Prostate gland (tissue), 2 donors: ENCODE measurements at regions not wholly inside any gene's neighbourhood (a gene's known extent, or its start where the extent isn't known, plus 50 kb on each side); places are given as distances from the start of the nearest gene placed in this dataset.

Source experiments
- DNase-seq: peaks from one replicate; pipeline ENCODE4 v3.0.0-alpha.2; 2019; ENCODE audit warnings: low spot score
- H3K27ac ChIP-seq, 2 donors: fragments of 200-600 bp; sonication (generic); 2 replicates each; pipeline ENCODE4 v1.5.1; 2017 to 2019
- H3K27me3 ChIP-seq: fragments of 200-600 bp; sonication (generic); replicated peaks from 2 replicates; pipeline ENCODE4 v1.5.1; 2019; ENCODE audit not compliant: insufficient read depth
- H3K36me3 ChIP-seq, 2 donors: fragments of 200-600 bp; sonication (generic); 1 replicate in 1 of 2; 2 replicates in 1 of 2; pipeline versions ENCODE4 v1.5.1 to v1.8.1; 2017 to 2019
- H3K4me1 ChIP-seq: fragments of 200-600 bp; sonication (generic); replicated peaks from 2 replicates; pipeline ENCODE4 v1.5.1; 2019
- H3K4me3 ChIP-seq, 2 donors: fragments of 200-600 bp; sonication (generic); 2 replicates each; pipeline ENCODE4 v1.5.1; 2017 to 2019
- H3K9me3 ChIP-seq: fragments of 200-600 bp; sonication (generic); 2 replicates; pipeline ENCODE4 v1.5.1; 2017
- CTCF ChIP-seq, 4 experiments: fragments of 200-600 bp in 2 of 4; fragments of 450-650 bp in 2 of 4; sonication (generic) in 2 of 4; IDR thresholded peaks; 1 replicate in 3 of 4; 2 replicates in 1 of 4; pipeline ENCODE4 v1.5.1; 2016 to 2019; ENCODE audit warnings: antibody characterized with exemption in 4 of 4, mild to moderate bottlenecking in 2 of 4, moderate library complexity in 2 of 4
- POLR2A ChIP-seq: fragments of 450-650 bp; IDR thresholded peaks from one replicate; pipeline ENCODE4 v1.6.1; 2016; ENCODE audit warnings: antibody characterized with exemption, mild to moderate bottlenecking
- POLR2AphosphoS5 ChIP-seq: sonication (generic); formaldehyde crosslinking; IDR thresholded peaks from one replicate; pipeline ENCODE4 v1.6.1; 2017; ENCODE audit warnings: antibody characterized with exemption
- WGBS: methylation state at CpG from one replicate; pipeline ENCODE4 v1.1.5; 2018; 5-methylcytosine and 5-hydroxymethylcytosine counted together
- intact Hi-C: fragments of 100-400 bp; cut with DNase I; formaldehyde crosslinking; loops from one replicate; pipeline ENCODE4 v1.14.2; 2022

- WGBS: 80% methylated on average over 2 of the region's 2 CpGs
- no peaks in the 10 kb centered on the region for H3K4me1 ChIP-seq
- no peaks in the 10 kb centered on the region for H3K36me3 ChIP-seq
- no peak overlapping the region for H3K4me3 ChIP-seq
- no peaks in the 10 kb centered on the region for H3K27me3 ChIP-seq
- intact Hi-C loops: no loop called here
- DNase-seq: no peak
- TF ChIP-seq POLR2AphosphoS5: no peak
- TF ChIP-seq CTCF (IDR thresholded peaks at IDR 0.05): no peak
- no peak for TF ChIP-seq POLR2A
- no peaks in the 10 kb centered on the region for H3K9me3 ChIP-seq
- no peak overlapping the region for H3K27ac ChIP-seq
Measured at GRCh38 chr5:42974536-42974935, 65.6 kb downstream of the ANXA2R start.

GRCh38 chr5:42970636-42971559 is 69.2 kb downstream of the ANXA2R start:
- Histone ChIP-seq H3K4me3 (no peak overlapping the region), H3K27ac (no peak overlapping the region), H3K36me3 (no peaks in the 10 kb centered on the region), H3K27me3 (no peaks in the 10 kb centered on the region), H3K4me1 (no peaks in the 10 kb centered on the region), H3K9me3 (no peaks in the 10 kb centered on the region)
- TF ChIP-seq CTCF (IDR thresholded peaks at IDR 0.05): no peak
- no peak for TF ChIP-seq POLR2A
- no peak for TF ChIP-seq POLR2AphosphoS5
- intact Hi-C loops: no loop called here
- DNase-seq: no peak
- WGBS: 66% methylated on average over 32 of the region's 32 CpGs

- H3K4me3 ChIP-seq: no peak overlapping the region
- H3K36me3 ChIP-seq: no peaks in the 10 kb centered on the region
- TF ChIP-seq POLR2A (no peak), CTCF (IDR thresholded peaks at IDR 0.05) (no peak), POLR2AphosphoS5 (no peak)
- no peak overlapping the region for H3K27ac ChIP-seq
- WGBS: 81% methylated on average over 3 of the region's 3 CpGs
- no peaks in the 10 kb centered on the region for H3K4me1 ChIP-seq
- no peak for DNase-seq
- intact Hi-C loops: no loop called here
- H3K9me3 ChIP-seq: no peaks in the 10 kb centered on the region
- no peaks in the 10 kb centered on the region for H3K27me3 ChIP-seq
Measured at GRCh38 chr5:42965934-42966333, 74.2 kb downstream of the ANXA2R start.

- intact Hi-C loops: no loop called here
- 98% methylated on average over 1 of the region's 1 CpG for WGBS
Measured at GRCh38 chr5:42963412-42963811, 76.7 kb downstream of the ANXA2R start.

More at GRCh38 chr5:42963412-42963811, 76.7 kb downstream of the ANXA2R start:
- DNase-seq: no peak
- H3K36me3 ChIP-seq: no peaks in the 10 kb centered on the region
- no peak overlapping the region for H3K27ac ChIP-seq
- no peak overlapping the region for H3K4me3 ChIP-seq
- no peaks in the 10 kb centered on the region for H3K9me3 ChIP-seq
- no peaks in the 10 kb centered on the region for H3K4me1 ChIP-seq
- no peak for TF ChIP-seq POLR2AphosphoS5
- no peak for TF ChIP-seq CTCF (IDR thresholded peaks at IDR 0.05)
- no peak for TF ChIP-seq POLR2A
- no peaks in the 10 kb centered on the region for H3K27me3 ChIP-seq
